Uterus (tissue), 3 donors: ENCODE measurements at regions not wholly inside any gene's neighbourhood (a gene's known extent, or its start where the extent isn't known, plus 50 kb on each side); places are given as distances from the start of the nearest gene placed in this dataset.
A peak's percentile ranks its signal among the peaks of the same experiment; 100 is the strongest.

ENCODE experiments used
- DNase-seq, 2 donors: peaks; one replicate each; pipeline ENCODE4 v3.0.0-alpha.2; 2019 to 2020
- H3K27ac ChIP-seq, 2 donors: fragments of 200-600 bp; sonication (generic); 1 replicate in 1 of 2; 2 replicates in 1 of 2; pipeline ENCODE4 v1.5.1; 2016 to 2018
- H3K27me3 ChIP-seq, 2 donors: fragments of 200-600 bp; sonication (generic); one replicate each; pipeline ENCODE4 v1.5.1; 2018 to 2019; ENCODE audit warnings: control low read depth in 1 of 2
- H3K36me3 ChIP-seq, 2 donors: fragments of 200-600 bp; sonication (generic); one replicate each; pipeline ENCODE4 v1.5.1; 2019; ENCODE audit warnings: control low read depth in 1 of 2
- H3K4me1 ChIP-seq, 2 donors: fragments of 200-600 bp; sonication (generic); one replicate each; pipeline ENCODE4 v1.5.1; 2018 to 2019; ENCODE audit warnings: control low read depth in 1 of 2
- H3K4me3 ChIP-seq, 2 donors: fragments of 200-600 bp; sonication (generic); 1 replicate in 1 of 2; 2 replicates in 1 of 2; pipeline ENCODE4 v1.5.1; 2018 to 2019; ENCODE audit warnings: mild to moderate bottlenecking in 1 of 2
- H3K9me3 ChIP-seq, 2 donors: fragments of 200-600 bp; sonication (generic); one replicate each; pipeline ENCODE4 v1.5.1; 2019; ENCODE audit warnings: control low read depth in 1 of 2
- POLR2A ChIP-seq, 2 donors: fragments of 450-650 bp; IDR thresholded peaks; one replicate each; pipeline ENCODE4 v1.6.1; 2016; ENCODE audit warnings: antibody characterized with exemption in 2 of 2, mild to moderate bottlenecking in 1 of 2, moderate library complexity in 1 of 2
- intact Hi-C: fragments of 100-400 bp; cut with DNase I; formaldehyde crosslinking; loops from one replicate; pipeline ENCODE4 v1.15.1; 2023; ENCODE audit warnings: low total_unique reads
- TF ChIP-seq, protein P1 (sequence below), 4 experiments: fragments of 200-600 bp in 2 of 4; fragments of 450-650 bp in 2 of 4; sonication (generic) in 2 of 4; IDR thresholded peaks; one replicate each; pipeline ENCODE4 v1.5.1; 2016 to 2019; ENCODE audit warnings: antibody characterized with exemption in 4 of 4, mild to moderate bottlenecking in 2 of 4, moderate library complexity in 1 of 4
- donor health status: DM: yes; HTN: yes; CAD: no.

GRCh38 chr4:143782521-143782920 lies 82.0 kb upstream of the FREM3 start:
- H3K27me3 ChIP-seq: no peaks in the 10 kb centered on the region
- no peaks in the 10 kb centered on the region for H3K9me3 ChIP-seq
- H3K4me1 ChIP-seq: no peaks in the 10 kb centered on the region
- no peaks in the 10 kb centered on the region for H3K36me3 ChIP-seq
- no peak overlapping the region for H3K4me3 ChIP-seq
- intact Hi-C loops: no loop called here
- no peak overlapping the region for H3K27ac ChIP-seq
- TF ChIP-seq, protein P1, sequence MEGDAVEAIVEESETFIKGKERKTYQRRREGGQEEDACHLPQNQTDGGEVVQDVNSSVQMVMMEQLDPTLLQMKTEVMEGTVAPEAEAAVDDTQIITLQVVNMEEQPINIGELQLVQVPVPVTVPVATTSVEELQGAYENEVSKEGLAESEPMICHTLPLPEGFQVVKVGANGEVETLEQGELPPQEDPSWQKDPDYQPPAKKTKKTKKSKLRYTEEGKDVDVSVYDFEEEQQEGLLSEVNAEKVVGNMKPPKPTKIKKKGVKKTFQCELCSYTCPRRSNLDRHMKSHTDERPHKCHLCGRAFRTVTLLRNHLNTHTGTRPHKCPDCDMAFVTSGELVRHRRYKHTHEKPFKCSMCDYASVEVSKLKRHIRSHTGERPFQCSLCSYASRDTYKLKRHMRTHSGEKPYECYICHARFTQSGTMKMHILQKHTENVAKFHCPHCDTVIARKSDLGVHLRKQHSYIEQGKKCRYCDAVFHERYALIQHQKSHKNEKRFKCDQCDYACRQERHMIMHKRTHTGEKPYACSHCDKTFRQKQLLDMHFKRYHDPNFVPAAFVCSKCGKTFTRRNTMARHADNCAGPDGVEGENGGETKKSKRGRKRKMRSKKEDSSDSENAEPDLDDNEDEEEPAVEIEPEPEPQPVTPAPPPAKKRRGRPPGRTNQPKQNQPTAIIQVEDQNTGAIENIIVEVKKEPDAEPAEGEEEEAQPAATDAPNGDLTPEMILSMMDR (IDR thresholded peaks at IDR 0.05): no peak
- no peak for TF ChIP-seq POLR2A (IDR thresholded peaks at IDR 0.05)
- no peak for DNase-seq

DNA sequence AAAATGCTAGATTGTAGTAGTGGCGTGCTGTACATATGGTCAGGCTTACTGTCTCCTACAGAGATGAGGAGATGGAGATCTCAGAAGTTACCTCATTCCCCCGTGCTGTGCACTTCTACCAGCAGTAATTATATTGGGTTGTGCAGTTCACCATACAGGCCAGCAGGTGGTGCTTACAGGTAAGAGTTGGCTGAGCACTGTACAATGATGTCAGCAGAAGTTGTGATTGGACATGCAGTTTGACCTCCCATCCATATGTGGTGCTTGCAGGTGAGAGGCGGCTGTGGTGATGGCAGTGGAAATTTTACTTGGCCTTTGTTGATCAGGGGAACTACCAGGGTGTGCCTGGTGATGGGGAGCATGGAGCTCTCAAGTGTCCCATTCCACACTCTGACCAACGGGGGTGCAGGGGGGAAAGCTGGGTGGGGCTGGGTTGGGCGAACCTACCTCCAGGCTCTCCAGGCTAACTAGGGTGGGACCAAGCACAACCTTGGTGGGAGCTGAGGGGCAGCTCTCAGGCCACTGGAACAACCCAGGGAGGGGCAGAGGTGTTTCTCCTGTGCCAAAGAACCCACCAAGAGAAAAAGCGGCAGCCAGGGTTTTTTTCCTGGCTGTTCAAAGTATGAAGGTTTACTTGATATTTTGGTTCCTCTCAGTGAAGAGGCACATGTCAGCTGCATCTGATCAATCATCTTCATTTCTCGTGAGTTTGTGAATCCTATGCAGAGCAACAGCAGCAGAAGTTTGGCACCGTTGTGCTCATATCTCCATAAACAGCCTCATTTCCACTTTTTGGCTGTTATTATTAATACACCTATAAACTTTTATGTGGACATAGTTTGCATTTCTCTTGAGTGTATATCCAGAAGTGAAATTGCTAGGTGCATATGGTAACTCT lies 73.8 kb upstream of the FREM3 start:
- no peaks in the 10 kb centered on the region for H3K4me1 ChIP-seq
- H3K27ac ChIP-seq: no peak overlapping the region
- no peaks in the 10 kb centered on the region for H3K27me3 ChIP-seq
- H3K9me3 ChIP-seq: peaks cover 0 to 3% of the 10 kb centered on the region in 2 donors
- intact Hi-C loops: no loop called here
- H3K4me3 ChIP-seq: no peak overlapping the region
- H3K36me3 ChIP-seq: no peaks in the 10 kb centered on the region
- no peak for DNase-seq
- TF ChIP-seq, protein P1 (IDR thresholded peaks at IDR 0.05): peak in 1 of 4 experiments; percentile 31
- TF ChIP-seq POLR2A (IDR thresholded peaks at IDR 0.05): no peak

GRCh38 chr4:143771269-143771668 lies 70.8 kb upstream of the FREM3 start:
- Histone ChIP-seq H3K27me3 (no peaks in the 10 kb centered on the region), H3K9me3 (peaks cover 0 to 3% of the 10 kb centered on the region in 2 donors), H3K4me3 (no peak overlapping the region), H3K4me1 (no peaks in the 10 kb centered on the region), H3K27ac (no peak overlapping the region), H3K36me3 (no peaks in the 10 kb centered on the region)
- no peak for DNase-seq
- intact Hi-C loops: no loop called here
- TF ChIP-seq, protein P1 (IDR thresholded peaks at IDR 0.05): no peak
- no peak for TF ChIP-seq POLR2A (IDR thresholded peaks at IDR 0.05)

DNA sequence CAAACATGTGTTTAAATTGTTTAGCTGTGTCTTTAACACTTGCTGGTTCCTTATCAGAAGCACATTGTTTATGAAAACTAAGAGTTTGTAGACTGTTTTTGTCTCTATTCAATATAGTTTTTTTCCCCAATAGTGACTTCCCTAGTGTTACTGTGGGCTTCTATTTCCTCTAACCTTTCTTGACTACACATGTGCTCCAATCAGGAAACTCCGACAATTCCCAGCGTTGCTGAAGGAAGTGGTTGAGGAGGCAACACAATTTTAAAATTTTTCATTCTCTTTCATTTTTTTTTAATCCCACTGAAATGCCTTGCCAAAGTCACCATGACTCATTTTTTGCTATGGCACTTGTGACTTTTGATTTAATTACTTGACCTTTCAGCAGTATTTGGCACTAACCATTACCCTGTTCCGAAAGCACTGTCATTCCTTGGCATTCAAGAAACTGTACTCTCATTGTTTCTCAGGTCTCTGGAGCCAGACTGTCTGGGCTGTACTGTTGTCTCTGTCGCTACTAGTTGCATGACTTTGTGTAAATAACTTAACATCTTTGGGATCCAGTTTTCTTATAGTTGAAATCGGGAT lies 67.6 kb upstream of the FREM3 start:
- no peak for DNase-seq
- intact Hi-C loops: no loop called here
- Histone ChIP-seq H3K4me3 (no peak overlapping the region), H3K4me1 (no peaks in the 10 kb centered on the region), H3K27ac (no peak overlapping the region), H3K27me3 (no peaks in the 10 kb centered on the region), H3K9me3 (peaks cover 0 to 3% of the 10 kb centered on the region in 2 donors), H3K36me3 (no peaks in the 10 kb centered on the region)
- no peak for TF ChIP-seq POLR2A (IDR thresholded peaks at IDR 0.05)
- TF ChIP-seq, protein P1 (IDR thresholded peaks at IDR 0.05): no peak

DNA sequence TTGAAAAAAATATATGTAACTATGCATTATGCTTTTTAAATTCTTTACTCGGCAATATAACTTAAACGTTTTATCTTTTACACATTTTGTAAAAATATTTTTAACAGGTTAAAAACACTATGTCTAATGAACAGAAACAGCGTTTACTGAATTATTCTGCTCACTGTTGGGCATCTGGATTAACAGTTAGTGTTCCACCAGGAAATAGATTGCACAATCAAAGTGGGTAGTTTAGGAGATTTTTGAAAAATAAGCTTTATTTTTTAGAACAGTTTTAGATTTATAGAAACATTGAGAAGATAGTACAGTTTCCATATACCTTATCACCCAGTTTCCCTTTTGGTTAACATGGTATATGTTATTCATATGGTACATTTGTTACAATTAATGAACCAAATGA lies 63.1 kb upstream of the FREM3 start:
- H3K4me1 ChIP-seq: no peaks in the 10 kb centered on the region
- H3K36me3 ChIP-seq: no peaks in the 10 kb centered on the region
- no peak for TF ChIP-seq POLR2A (IDR thresholded peaks at IDR 0.05)
- TF ChIP-seq, protein P1 (IDR thresholded peaks at IDR 0.05): no peak
- no peaks in the 10 kb centered on the region for H3K27me3 ChIP-seq
- no peaks in the 10 kb centered on the region for H3K9me3 ChIP-seq
- H3K27ac ChIP-seq: no peak overlapping the region
- DNase-seq: no peak
- intact Hi-C loops: no loop called here
- no peak overlapping the region for H3K4me3 ChIP-seq
